ENCODE measurements at regions not wholly inside any gene's neighbourhood (a gene's known extent, or its start where the extent isn't known, plus 50 kb on each side); places are given as distances from the start of the nearest gene placed in this dataset.

DNA sequence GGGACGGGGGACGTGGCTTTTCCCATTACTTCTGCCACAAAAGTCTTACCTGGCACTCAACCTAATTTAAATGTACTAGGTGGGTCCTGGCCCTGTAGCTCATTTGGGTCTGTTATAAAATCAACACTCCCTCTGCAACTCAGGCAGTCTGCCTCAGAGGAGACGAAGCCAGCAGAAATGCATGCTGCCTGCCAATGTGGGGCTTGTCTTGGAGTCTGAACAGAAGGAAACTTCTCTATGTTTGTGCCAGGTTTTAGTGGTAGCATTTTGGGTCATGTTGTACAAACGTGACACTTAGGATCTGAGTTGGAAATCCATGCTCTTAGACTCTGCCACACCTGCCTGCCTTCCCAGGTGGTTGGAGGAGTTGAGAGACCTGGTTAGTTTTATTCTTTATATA lies 292.5 kb upstream of the FAM98A start:
- TF ChIP-seq, protein P1, sequence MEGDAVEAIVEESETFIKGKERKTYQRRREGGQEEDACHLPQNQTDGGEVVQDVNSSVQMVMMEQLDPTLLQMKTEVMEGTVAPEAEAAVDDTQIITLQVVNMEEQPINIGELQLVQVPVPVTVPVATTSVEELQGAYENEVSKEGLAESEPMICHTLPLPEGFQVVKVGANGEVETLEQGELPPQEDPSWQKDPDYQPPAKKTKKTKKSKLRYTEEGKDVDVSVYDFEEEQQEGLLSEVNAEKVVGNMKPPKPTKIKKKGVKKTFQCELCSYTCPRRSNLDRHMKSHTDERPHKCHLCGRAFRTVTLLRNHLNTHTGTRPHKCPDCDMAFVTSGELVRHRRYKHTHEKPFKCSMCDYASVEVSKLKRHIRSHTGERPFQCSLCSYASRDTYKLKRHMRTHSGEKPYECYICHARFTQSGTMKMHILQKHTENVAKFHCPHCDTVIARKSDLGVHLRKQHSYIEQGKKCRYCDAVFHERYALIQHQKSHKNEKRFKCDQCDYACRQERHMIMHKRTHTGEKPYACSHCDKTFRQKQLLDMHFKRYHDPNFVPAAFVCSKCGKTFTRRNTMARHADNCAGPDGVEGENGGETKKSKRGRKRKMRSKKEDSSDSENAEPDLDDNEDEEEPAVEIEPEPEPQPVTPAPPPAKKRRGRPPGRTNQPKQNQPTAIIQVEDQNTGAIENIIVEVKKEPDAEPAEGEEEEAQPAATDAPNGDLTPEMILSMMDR (IDR thresholded peaks at IDR 0.05), result no peak
- no peak for TF ChIP-seq POLR2A (IDR thresholded peaks at IDR 0.05)
